ENCODE measurements at regions not wholly inside any gene's neighbourhood (a gene's known extent, or its start where the extent isn't known, plus 50 kb on each side); places are given as distances from the start of the nearest gene placed in this dataset.

- TF ChIP-seq ESRRA (CRISPR knock-in tag; IDR thresholded peaks at IDR 0.05; ENCODE audit: low read depth) (no peak), PHF5A (CRISPR knock-in tag; IDR thresholded peaks at IDR 0.05; ENCODE audit: low read depth, unreplicated experiment) (no peak), HNRNPH1 (optimal IDR thresholded peaks at IDR 0.05; ENCODE audit: low read depth, low read length) (no peak), POLR2A (IDR thresholded peaks at IDR 0.05; ENCODE audit: insufficient read depth in 1 of 2, low read depth in 2 of 2, low read length in 2 of 2) (no peak), ATF6 (CRISPR knock-in tag; conservative IDR thresholded peaks at IDR 0.05) (no peak), CTCF (CRISPR knock-in tag; IDR thresholded peaks at IDR 0.05) (no peak), POLR2AphosphoS5 (IDR thresholded peaks at IDR 0.05; ENCODE audit: low read depth, low read length) (no peak), RBM39 (IDR thresholded peaks at IDR 0.05; ENCODE audit: low read depth, low read length, poor library complexity, severe bottlenecking) (no peak), ZNF501 (CRISPR knock-in tag; IDR thresholded peaks at IDR 0.05) (no peak), FOXA1 (IDR thresholded peaks at IDR 0.05) (no peak), FOXA1 (CRISPR knock-in tag; IDR thresholded peaks at IDR 0.05) (no peak), STAT6 (CRISPR knock-in tag; IDR thresholded peaks at IDR 0.05; ENCODE audit: borderline replicate concordance) (no peak), MEIS2 (CRISPR knock-in tag; IDR thresholded peaks at IDR 0.05) (no peak), CEBPB (IDR thresholded peaks at IDR 0.05; ENCODE audit: borderline replicate concordance, low read depth, low read length) (no peak)
Observed at GRCh38 chr6:10149603-10150002, 265.3 kb downstream of the TFAP2A start.

Measured in HepG2 (cell line).